Uterus (tissue), 2 donors: ENCODE measurements at regions not wholly inside any gene's neighbourhood (a gene's known extent, or its start where the extent isn't known, plus 50 kb on each side); places are given as distances from the start of the nearest gene placed in this dataset.

ENCODE experiments used
- CTCF ChIP-seq, 4 experiments: fragments of 200-600 bp in 2 of 4; fragments of 450-650 bp in 2 of 4; sonication (generic) in 2 of 4; IDR thresholded peaks; one replicate each; pipeline ENCODE4 v1.5.1; 2016 to 2019; ENCODE audit warnings: antibody characterized with exemption in 4 of 4, mild to moderate bottlenecking in 2 of 4, moderate library complexity in 1 of 4
- POLR2A ChIP-seq, 2 donors: fragments of 450-650 bp; IDR thresholded peaks; one replicate each; pipeline ENCODE4 v1.6.1; 2016; ENCODE audit warnings: antibody characterized with exemption in 2 of 2, mild to moderate bottlenecking in 1 of 2, moderate library complexity in 1 of 2

- TF ChIP-seq CTCF (IDR thresholded peaks at IDR 0.05) (no peak), POLR2A (IDR thresholded peaks at IDR 0.05) (no peak)
These were observed 496.7 kb downstream of the COG6 start for GRCh38 chr13:40152145-40152544.
